Ovary (tissue), 7 donors: ENCODE measurements at regions not wholly inside any gene's neighbourhood (a gene's known extent, or its start where the extent isn't known, plus 50 kb on each side); places are given as distances from the start of the nearest gene placed in this dataset.

Source experiments
- DNase-seq, 5 donors: peaks; one replicate each; pipeline ENCODE4 v3.0.0-alpha.2; 2019 to 2020
- H3K27ac ChIP-seq, 2 donors: fragments of 200-600 bp; one replicate each; pipeline versions ENCODE4 v1.5.1 to v1.8.0; 2019 to 2022
- H3K27me3 ChIP-seq: fragments of 200-600 bp; one replicate; pipeline ENCODE4 v1.8.0; 2022
- H3K36me3 ChIP-seq: fragments of 200-600 bp; sonication (generic); one replicate; pipeline ENCODE4 v1.5.1; 2019
- H3K4me1 ChIP-seq: one replicate; pipeline ENCODE4 v1.8.1; 2013; ENCODE audit warnings: mild to moderate bottlenecking, moderate library complexity; ENCODE audit not compliant: insufficient read depth
- H3K4me3 ChIP-seq: fragments of 200-600 bp; sonication (generic); one replicate; pipeline ENCODE4 v1.5.1; 2017
- H3K9me3 ChIP-seq, 2 donors: fragments of 200-600 bp in 1 of 2; sonication (generic) in 1 of 2; one replicate each; pipeline versions ENCODE4 v1.5.1 to v1.8.1; 2013 to 2019; ENCODE audit warnings: mild to moderate bottlenecking in 1 of 2, moderate library complexity in 1 of 2
- CTCF ChIP-seq, 3 donors: fragments of 450-650 bp in 2 of 3; fragments of 200-600 bp in 1 of 3; IDR thresholded peaks; one replicate each; pipeline versions ENCODE4 v1.5.1 to v1.8.0; 2016 to 2022; ENCODE audit warnings: antibody characterized with exemption in 3 of 3, mild to moderate bottlenecking in 1 of 3
- EP300 ChIP-seq: sonication (generic); formaldehyde crosslinking; IDR thresholded peaks from one replicate; pipeline ENCODE4 v1.6.1; 2017; ENCODE audit warnings: antibody characterized with exemption
- POLR2A ChIP-seq: fragments of 450-650 bp; IDR thresholded peaks from one replicate; pipeline ENCODE4 v1.6.1; 2017; ENCODE audit warnings: antibody characterized with exemption, mild to moderate bottlenecking, moderate library complexity
- WGBS, 3 donors: extraction: QIAGEN DNeasy Blood & Tissue Kit in 1 of 3; methylation state at CpG; one replicate each; pipeline versions ENCODE4 v1.1.5 to v1.1.7; 2013 to 2017; 5-methylcytosine and 5-hydroxymethylcytosine counted together
- intact Hi-C, 4 donors: fragments of 100-400 bp; cut with DNase I; formaldehyde crosslinking; loops; one replicate each; pipeline versions ENCODE4 v1.11.0 to v1.15.1; 2022 to 2023
- donor health status: DM: no; HTN: no; CAD: no; lungs with moderate emphysema.
- donor health status: DM: no; HTN: no; CAD: no.
- donor health status: Bipolar disorder and iron deficiency.
- donor health status: DM: no; HTN: no; CAD: no.
- donor health status: DM: yes; HTN: yes; CAD: no.

GRCh38 chr6:167647306-167647705 lies 179.4 kb upstream of the AFDN start:
- peaks cover 3% of the 10 kb centered on the region for H3K4me1 ChIP-seq
- no peaks in the 10 kb centered on the region for H3K36me3 ChIP-seq
- H3K9me3 ChIP-seq: no peaks in the 10 kb centered on the region
- no peak overlapping the region for H3K4me3 ChIP-seq
- no peak for DNase-seq
- WGBS, 3 donors: 26 to 48% (median 34%) methylated on average over 4 of the region's 4 CpGs
- TF ChIP-seq CTCF (IDR thresholded peaks at IDR 0.05) (no peak), POLR2A (no peak), EP300 (no peak)
- H3K27ac ChIP-seq: no peak overlapping the region
- intact Hi-C loops: no loop called here
- H3K27me3 ChIP-seq: no peaks in the 10 kb centered on the region

- intact Hi-C loops: no loop called here
- no peaks in the 10 kb centered on the region for H3K27me3 ChIP-seq
- WGBS, 3 donors: 47 to 73% (median 64%) methylated on average over 13 of the region's 13 CpGs
- no peak overlapping the region for H3K4me3 ChIP-seq
- TF ChIP-seq CTCF (IDR thresholded peaks at IDR 0.05) (no peak), EP300 (no peak), POLR2A (no peak)
- H3K4me1 ChIP-seq: peaks cover 3% of the 10 kb centered on the region
- DNase-seq: no peak
- no peak overlapping the region for H3K27ac ChIP-seq
- H3K36me3 ChIP-seq: no peaks in the 10 kb centered on the region
- H3K9me3 ChIP-seq: no peaks in the 10 kb centered on the region
Measured at GRCh38 chr6:167647737-167648470, 178.8 kb upstream of the AFDN start.

- WGBS, 3 donors: 88 to 89% (median 88%) methylated on average over 13 of the region's 13 CpGs
- Histone ChIP-seq H3K27ac (no peak overlapping the region), H3K4me1 (peaks cover 3% of the 10 kb centered on the region), H3K27me3 (no peaks in the 10 kb centered on the region), H3K36me3 (no peaks in the 10 kb centered on the region), H3K9me3 (no peaks in the 10 kb centered on the region), H3K4me3 (no peak overlapping the region)
- no peak for TF ChIP-seq EP300
- no peak for TF ChIP-seq POLR2A
- TF ChIP-seq CTCF (IDR thresholded peaks at IDR 0.05): no peak
- no peak for DNase-seq
- intact Hi-C loops: no loop called here
Measured at GRCh38 chr6:167648501-167649278, 178.0 kb upstream of the AFDN start.

GRCh38 chr6:167649476-167649875 lies 177.2 kb upstream of the AFDN start:
- intact Hi-C loops: no loop called here
- no peaks in the 10 kb centered on the region for H3K36me3 ChIP-seq
- H3K4me1 ChIP-seq: peaks cover 3% of the 10 kb centered on the region
- WGBS, 3 donors: 94 to 96% (median 95%) methylated on average over 8 of the region's 8 CpGs
- no peaks in the 10 kb centered on the region for H3K27me3 ChIP-seq
- H3K4me3 ChIP-seq: no peak overlapping the region
- no peak for DNase-seq
- TF ChIP-seq CTCF (IDR thresholded peaks at IDR 0.05): no peak
- no peak for TF ChIP-seq POLR2A
- TF ChIP-seq EP300: no peak
- no peaks in the 10 kb centered on the region for H3K9me3 ChIP-seq
- no peak overlapping the region for H3K27ac ChIP-seq
